Fibroblast of pulmonary artery (primary cell): ENCODE measurements at regions not wholly inside any gene's neighbourhood (a gene's known extent, or its start where the extent isn't known, plus 50 kb on each side); places are given as distances from the start of the nearest gene placed in this dataset.

Source experiments
- DNase-seq: peaks from one replicate; pipeline ENCODE4 v3.0.0-alpha.2; 2010; ENCODE audit warnings: low read depth
- H3K4me3 ChIP-seq: replicated peaks from 2 replicates; pipeline ENCODE4 v1.5.1; 2011; ENCODE audit warnings: low read depth, mild to moderate bottlenecking, control low read depth, low read length, moderate library complexity
- TF ChIP-seq, protein P1 (sequence below): IDR thresholded peaks from 2 replicates; pipeline ENCODE4 v1.5.1; 2011; ENCODE audit warnings: mild to moderate bottlenecking, control low read depth, low read length, inconsistent platforms; ENCODE audit errors: missing control alignments

DNA sequence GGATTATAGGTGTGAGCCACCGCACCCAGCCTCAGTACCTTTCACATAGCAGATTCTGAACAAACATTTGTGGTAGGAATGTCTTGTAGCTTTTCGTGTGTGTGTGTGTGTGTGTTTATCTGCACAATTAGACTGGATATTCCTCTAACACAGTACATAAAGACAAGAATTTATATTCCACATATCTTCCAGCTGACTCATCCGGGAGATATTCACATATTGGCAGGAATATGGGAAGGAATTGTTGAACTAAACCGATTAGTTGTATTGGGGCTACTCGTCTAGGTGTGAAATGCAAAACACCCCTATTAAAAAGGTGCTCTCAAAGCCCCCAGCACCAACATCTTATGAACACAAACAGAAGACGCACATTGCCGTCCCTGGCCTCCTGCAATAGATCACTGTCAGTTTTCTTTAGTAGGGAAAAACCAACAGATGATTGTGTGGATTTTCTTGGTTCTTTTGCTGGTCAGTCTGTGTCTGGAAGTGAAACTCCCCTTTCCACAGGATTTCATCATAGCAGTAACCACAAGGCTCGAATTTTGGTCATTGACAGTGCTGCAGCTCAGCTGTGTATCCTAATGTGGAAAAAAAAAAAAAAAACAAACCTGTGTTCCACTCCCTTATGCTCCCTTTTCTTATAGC, 208.5 kb upstream of the ACVR2A start:
- DNase-seq = peak; percentile 55
- TF ChIP-seq, protein P1, sequence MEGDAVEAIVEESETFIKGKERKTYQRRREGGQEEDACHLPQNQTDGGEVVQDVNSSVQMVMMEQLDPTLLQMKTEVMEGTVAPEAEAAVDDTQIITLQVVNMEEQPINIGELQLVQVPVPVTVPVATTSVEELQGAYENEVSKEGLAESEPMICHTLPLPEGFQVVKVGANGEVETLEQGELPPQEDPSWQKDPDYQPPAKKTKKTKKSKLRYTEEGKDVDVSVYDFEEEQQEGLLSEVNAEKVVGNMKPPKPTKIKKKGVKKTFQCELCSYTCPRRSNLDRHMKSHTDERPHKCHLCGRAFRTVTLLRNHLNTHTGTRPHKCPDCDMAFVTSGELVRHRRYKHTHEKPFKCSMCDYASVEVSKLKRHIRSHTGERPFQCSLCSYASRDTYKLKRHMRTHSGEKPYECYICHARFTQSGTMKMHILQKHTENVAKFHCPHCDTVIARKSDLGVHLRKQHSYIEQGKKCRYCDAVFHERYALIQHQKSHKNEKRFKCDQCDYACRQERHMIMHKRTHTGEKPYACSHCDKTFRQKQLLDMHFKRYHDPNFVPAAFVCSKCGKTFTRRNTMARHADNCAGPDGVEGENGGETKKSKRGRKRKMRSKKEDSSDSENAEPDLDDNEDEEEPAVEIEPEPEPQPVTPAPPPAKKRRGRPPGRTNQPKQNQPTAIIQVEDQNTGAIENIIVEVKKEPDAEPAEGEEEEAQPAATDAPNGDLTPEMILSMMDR = no peak
- H3K4me3 ChIP-seq = no peak overlapping the region

DNA sequence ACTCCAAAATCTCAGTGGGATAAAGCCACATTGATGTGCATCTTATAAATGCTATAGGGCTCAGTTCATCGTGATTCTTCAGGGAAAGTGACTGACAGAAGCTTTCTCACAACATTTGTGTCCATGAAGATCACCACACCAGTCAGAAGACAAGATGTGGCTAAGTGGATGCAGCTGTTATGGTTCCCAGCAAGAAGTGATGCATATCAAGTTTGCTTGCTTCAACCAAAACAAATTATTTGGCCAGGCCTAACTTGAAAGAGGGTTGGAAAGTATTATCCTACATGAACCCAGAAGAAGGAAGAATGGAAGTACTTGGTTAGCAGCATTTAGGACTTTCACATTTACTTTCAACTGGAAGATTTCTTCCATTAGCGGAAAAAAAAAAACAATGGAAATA, 210.0 kb upstream of the ACVR2A start:
- no peak for DNase-seq
- TF ChIP-seq, protein P1 = no peak
- no peak overlapping the region for H3K4me3 ChIP-seq

DNA sequence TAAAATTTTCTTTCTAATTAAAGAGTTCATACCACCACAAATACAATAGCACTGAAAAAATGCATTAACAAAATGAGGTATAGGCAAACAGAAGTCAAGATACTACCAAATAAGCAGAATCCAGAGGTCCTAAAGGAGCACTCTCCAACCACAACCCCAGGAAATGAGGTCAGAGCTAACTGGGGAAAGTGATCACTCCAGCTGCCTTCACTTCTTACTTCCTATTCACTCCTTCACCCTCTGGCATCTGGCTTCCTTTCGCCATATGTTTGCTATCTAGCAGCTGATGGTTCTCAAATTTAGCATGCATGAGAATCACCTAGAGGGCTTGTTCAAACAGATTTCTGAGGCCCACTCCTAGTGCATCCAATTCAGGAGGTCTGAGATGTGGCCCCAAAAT, 212.6 kb upstream of the ACVR2A start:
- TF ChIP-seq, protein P1 = no peak
- no peak for DNase-seq
- H3K4me3 ChIP-seq = no peak overlapping the region

- no peak for DNase-seq
- TF ChIP-seq, protein P1 = no peak
- H3K4me3 ChIP-seq = no peak overlapping the region
These were observed 213.5 kb upstream of the ACVR2A start for GRCh38 chr2:147631294-147631693.

DNA sequence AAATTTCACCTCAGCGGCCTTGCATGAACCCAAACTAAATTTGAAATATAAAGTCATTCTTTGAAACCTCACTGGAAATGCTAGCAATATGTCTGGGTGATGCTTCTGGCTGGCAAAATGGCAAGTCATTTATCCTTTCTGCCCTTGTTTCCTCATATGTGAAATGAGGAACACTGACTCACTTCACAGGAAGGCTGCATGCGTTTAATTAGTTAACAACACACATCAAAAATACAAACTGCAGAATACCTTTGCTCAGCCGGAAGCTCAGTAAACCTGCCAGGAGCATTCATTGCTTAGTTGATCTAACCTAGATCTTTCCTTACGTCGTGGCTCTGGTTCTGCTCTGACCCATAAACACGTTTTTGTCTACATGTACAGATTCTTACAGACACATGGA, 214.2 kb upstream of the ACVR2A start:
- TF ChIP-seq, protein P1 = no peak
- no peak for DNase-seq

GRCh38 chr2:147628971-147629421, 215.8 kb upstream of the ACVR2A start:
- no peak overlapping the region for H3K4me3 ChIP-seq
- DNase-seq = no peak
- TF ChIP-seq, protein P1 = no peak

More for the DNA sequence above, 214.2 kb upstream of the ACVR2A start:
- H3K4me3 ChIP-seq = no peak overlapping the region

DNA sequence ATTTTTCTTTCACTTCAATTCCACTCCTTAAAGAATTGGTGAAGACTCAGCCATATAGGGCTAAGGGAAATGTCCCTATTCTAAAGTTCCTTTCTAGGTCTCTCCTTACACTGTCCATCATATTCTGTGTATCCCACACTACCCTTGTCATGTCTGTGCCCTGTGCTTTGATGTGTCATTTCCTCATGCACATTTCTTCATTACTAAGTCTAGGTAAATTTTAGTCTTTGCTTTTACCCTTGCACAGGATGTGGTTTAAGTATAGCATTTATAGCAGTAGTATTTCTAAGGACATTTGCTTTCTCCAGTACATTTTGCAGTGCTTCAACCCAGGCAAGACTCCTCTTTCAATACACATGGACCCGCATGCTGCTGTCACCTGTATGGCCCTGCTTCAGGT, 221.5 kb upstream of the ACVR2A start:
- DNase-seq = no peak
- no peak overlapping the region for H3K4me3 ChIP-seq
- TF ChIP-seq, protein P1 = no peak
